ENCODE measurements at regions not wholly inside any gene's neighbourhood (a gene's known extent, or its start where the extent isn't known, plus 50 kb on each side); places are given as distances from the start of the nearest gene placed in this dataset.

- TF ChIP-seq POLR2A (IDR thresholded peaks at IDR 0.05; ENCODE audit: low read depth) = no peak
- no peak for TF ChIP-seq CTCF (IDR thresholded peaks at IDR 0.05)
- TF ChIP-seq POLR2AphosphoS5 (IDR thresholded peaks at IDR 0.05) = no peak
Measured at GRCh38 chr14:87257421-87257820, 735.6 kb downstream of the GALC start.
